Activated naive CD8-positive, alpha-beta T cell (primary cell): ENCODE measurements at regions not wholly inside any gene's neighbourhood (a gene's known extent, or its start where the extent isn't known, plus 50 kb on each side); places are given as distances from the start of the nearest gene placed in this dataset.
"Not testable (repeated sequence)": the region's sequence is repeated elsewhere in the genome, so short reads cannot be mapped to it uniquely, and the experiment has no call there.

ENCODE experiments used
- H3K27ac Mint-ChIP-seq: one replicate; pipeline ENCODE4 v1.8.0; 2021; ENCODE audit warnings: mixed read lengths
- H3K27me3 Mint-ChIP-seq: one replicate; pipeline ENCODE4 v1.8.0; 2021; ENCODE audit warnings: mixed read lengths
- H3K36me3 Mint-ChIP-seq: one replicate; pipeline ENCODE4 v1.8.0; 2021; ENCODE audit warnings: mixed read lengths
- H3K4me1 Mint-ChIP-seq: one replicate; pipeline ENCODE4 v1.8.0; 2021; ENCODE audit warnings: low read depth, mixed read lengths
- H3K4me3 Mint-ChIP-seq: one replicate; pipeline ENCODE4 v1.8.0; 2021; ENCODE audit warnings: mild to moderate bottlenecking, mixed read lengths
- H3K9me3 Mint-ChIP-seq: one replicate; pipeline ENCODE4 v1.8.0; 2021; ENCODE audit warnings: low read depth, mixed read lengths

GRCh38 chr3:73863546-73864079 is 238.9 kb upstream of the PDZRN3 start:
- H3K27ac Mint-ChIP-seq: no peak overlapping the region
- H3K27me3 Mint-ChIP-seq: peaks cover under 1% of the 10 kb centered on the region
- no peaks in the 10 kb centered on the region for H3K4me1 Mint-ChIP-seq
- no peak overlapping the region for H3K4me3 Mint-ChIP-seq
- no peaks in the 10 kb centered on the region for H3K9me3 Mint-ChIP-seq
- no peaks in the 10 kb centered on the region for H3K36me3 Mint-ChIP-seq

- Mint-ChIP-seq H3K36me3 (no peaks in the 10 kb centered on the region), H3K9me3 (peaks cover 11% of the 10 kb centered on the region), H3K27me3 (peaks cover 1% of the 10 kb centered on the region), H3K4me1 (no peaks in the 10 kb centered on the region), H3K27ac (no peak overlapping the region), H3K4me3 (no peak overlapping the region)
These were observed 231.1 kb upstream of the PDZRN3 start for GRCh38 chr3:73855813-73856212.

- H3K4me3 Mint-ChIP-seq: no peak overlapping the region
- no peaks in the 10 kb centered on the region for H3K36me3 Mint-ChIP-seq
- H3K4me1 Mint-ChIP-seq: no peaks in the 10 kb centered on the region
- peaks cover 8% of the 10 kb centered on the region for H3K9me3 Mint-ChIP-seq
- H3K27me3 Mint-ChIP-seq: no peaks in the 10 kb centered on the region
- H3K27ac Mint-ChIP-seq: no peak overlapping the region
These were observed 223.6 kb upstream of the PDZRN3 start for GRCh38 chr3:73848173-73848906.

GRCh38 chr3:73846951-73847350 is 222.2 kb upstream of the PDZRN3 start:
- no peak overlapping the region for H3K4me3 Mint-ChIP-seq
- no peak overlapping the region for H3K27ac Mint-ChIP-seq
- no peaks in the 10 kb centered on the region for H3K27me3 Mint-ChIP-seq
- H3K4me1 Mint-ChIP-seq: no peaks in the 10 kb centered on the region
- H3K9me3 Mint-ChIP-seq: peaks cover 8% of the 10 kb centered on the region
- H3K36me3 Mint-ChIP-seq: no peaks in the 10 kb centered on the region

GRCh38 chr3:73839032-73839431 is 214.3 kb upstream of the PDZRN3 start:
- peaks cover 52% of the 10 kb centered on the region for H3K9me3 Mint-ChIP-seq
- H3K27me3 Mint-ChIP-seq: no peaks in the 10 kb centered on the region
- no peak overlapping the region for H3K4me3 Mint-ChIP-seq
- no peak overlapping the region for H3K27ac Mint-ChIP-seq
- no peaks in the 10 kb centered on the region for H3K4me1 Mint-ChIP-seq
- no peaks in the 10 kb centered on the region for H3K36me3 Mint-ChIP-seq

GRCh38 chr3:73835945-73836344 is 211.2 kb upstream of the PDZRN3 start:
- Mint-ChIP-seq H3K9me3 (peaks cover 43% of the 10 kb centered on the region), H3K27me3 (no peaks in the 10 kb centered on the region), H3K4me3 (no peak overlapping the region), H3K36me3 (no peaks in the 10 kb centered on the region), H3K4me1 (no peaks in the 10 kb centered on the region), H3K27ac (no peak overlapping the region)

- Mint-ChIP-seq H3K4me3 (no peak overlapping the region), H3K4me1 (no peaks in the 10 kb centered on the region), H3K9me3 (peaks cover 26% of the 10 kb centered on the region), H3K27me3 (no peaks in the 10 kb centered on the region), H3K27ac (no peak overlapping the region), H3K36me3 (no peaks in the 10 kb centered on the region)
These were observed 207.7 kb upstream of the PDZRN3 start for GRCh38 chr3:73832426-73832825.

GRCh38 chr3:73828348-73828747 is 203.6 kb upstream of the PDZRN3 start:
- Mint-ChIP-seq H3K4me3 (no peak overlapping the region), H3K27me3 (no peaks in the 10 kb centered on the region), H3K4me1 (no peaks in the 10 kb centered on the region), H3K27ac (no peak overlapping the region), H3K36me3 (no peaks in the 10 kb centered on the region), H3K9me3 (no peaks in the 10 kb centered on the region)

GRCh38 chr3:73827725-73828211 is 203.0 kb upstream of the PDZRN3 start:
- no peak overlapping the region for H3K27ac Mint-ChIP-seq
- no peaks in the 10 kb centered on the region for H3K36me3 Mint-ChIP-seq
- H3K4me3 Mint-ChIP-seq: no peak overlapping the region
- no peaks in the 10 kb centered on the region for H3K27me3 Mint-ChIP-seq
- H3K9me3 Mint-ChIP-seq: no peaks in the 10 kb centered on the region
- no peaks in the 10 kb centered on the region for H3K4me1 Mint-ChIP-seq

- H3K4me3 Mint-ChIP-seq: no peak overlapping the region
- H3K36me3 Mint-ChIP-seq: no peaks in the 10 kb centered on the region
- H3K27ac Mint-ChIP-seq: no peak overlapping the region
These were observed 202.5 kb upstream of the PDZRN3 start for GRCh38 chr3:73827204-73827603.

GRCh38 chr3:73820896-73821295 is 196.2 kb upstream of the PDZRN3 start:
- H3K9me3 Mint-ChIP-seq, H3K4me3 Mint-ChIP-seq, H3K27ac Mint-ChIP-seq, H3K27me3 Mint-ChIP-seq, H3K36me3 Mint-ChIP-seq, H3K4me1 Mint-ChIP-seq: not testable (repeated sequence)

More at GRCh38 chr3:73827204-73827603, 202.5 kb upstream of the PDZRN3 start:
- no peaks in the 10 kb centered on the region for H3K9me3 Mint-ChIP-seq
- H3K4me1 Mint-ChIP-seq: no peaks in the 10 kb centered on the region
- no peaks in the 10 kb centered on the region for H3K27me3 Mint-ChIP-seq

GRCh38 chr3:73820431-73820830 is 195.7 kb upstream of the PDZRN3 start:
- Mint-ChIP-seq H3K27ac (no peak overlapping the region), H3K9me3 (peaks cover 9% of the 10 kb centered on the region), H3K4me1 (no peaks in the 10 kb centered on the region), H3K36me3 (no peaks in the 10 kb centered on the region), H3K27me3 (no peaks in the 10 kb centered on the region), H3K4me3 (no peak overlapping the region)

GRCh38 chr3:73815966-73816365 is 191.2 kb upstream of the PDZRN3 start:
- peaks cover 25% of the 10 kb centered on the region for H3K9me3 Mint-ChIP-seq
- no peak overlapping the region for H3K27ac Mint-ChIP-seq
- no peaks in the 10 kb centered on the region for H3K4me1 Mint-ChIP-seq
- no peak overlapping the region for H3K4me3 Mint-ChIP-seq
- H3K27me3 Mint-ChIP-seq: no peaks in the 10 kb centered on the region
- H3K36me3 Mint-ChIP-seq: no peaks in the 10 kb centered on the region

GRCh38 chr3:73813692-73814292 is 189.1 kb upstream of the PDZRN3 start:
- H3K27ac Mint-ChIP-seq: no peak overlapping the region
- no peaks in the 10 kb centered on the region for H3K27me3 Mint-ChIP-seq
- H3K4me3 Mint-ChIP-seq: no peak overlapping the region
- no peaks in the 10 kb centered on the region for H3K4me1 Mint-ChIP-seq
- H3K9me3 Mint-ChIP-seq: peaks cover 21% of the 10 kb centered on the region
- H3K36me3 Mint-ChIP-seq: no peaks in the 10 kb centered on the region

GRCh38 chr3:73813291-73813690 is 188.6 kb upstream of the PDZRN3 start:
- H3K9me3 Mint-ChIP-seq: peaks cover 21% of the 10 kb centered on the region
- H3K27ac Mint-ChIP-seq: no peak overlapping the region
- H3K4me1 Mint-ChIP-seq: no peaks in the 10 kb centered on the region
- no peak overlapping the region for H3K4me3 Mint-ChIP-seq
- no peaks in the 10 kb centered on the region for H3K27me3 Mint-ChIP-seq
- H3K36me3 Mint-ChIP-seq: no peaks in the 10 kb centered on the region
